HL-60 (cell line): ENCODE measurements at regions not wholly inside any gene's neighbourhood (a gene's known extent, or its start where the extent isn't known, plus 50 kb on each side); places are given as distances from the start of the nearest gene placed in this dataset.
A peak's percentile ranks its signal among the peaks of the same experiment; 100 is the strongest.

ENCODE experiments used
- DNase-seq, 2 experiments: peaks; one replicate each; pipeline ENCODE4 v3.0.0-alpha.2; 2010 to 2020; ENCODE audit warnings: low read depth in 1 of 2, low spot score in 1 of 2
- H3K27ac ChIP-seq: fragments of 250-450 bp; sonication (Bioruptor Pico); replicated peaks from 2 replicates; pipeline ENCODE4 v1.5.1; 2020; ENCODE audit warnings: mild to moderate bottlenecking, moderate library complexity
- H3K27me3 ChIP-seq: fragments of 250-450 bp; sonication (Bioruptor Pico); 2 replicates; pipeline ENCODE4 v1.5.1; 2021; ENCODE audit warnings: mild to moderate bottlenecking, moderate library complexity; ENCODE audit not compliant: insufficient read depth, poor library complexity, severe bottlenecking
- H3K4me3 ChIP-seq: replicated peaks from 2 replicates; pipeline ENCODE4 v1.5.1; 2011; ENCODE audit warnings: mild to moderate bottlenecking, control low read depth, low read length; ENCODE audit not compliant: insufficient read depth
- CTCF ChIP-seq: IDR thresholded peaks from one replicate; pipeline ENCODE4 v1.5.1; 2011; ENCODE audit warnings: low read length, control low read depth, inconsistent platforms; ENCODE audit not compliant: insufficient read depth
- GABPA ChIP-seq: IDR thresholded peaks from 2 replicates; pipeline ENCODE4 v1.6.1; 2012; ENCODE audit warnings: low read depth
- POLR2AphosphoS5 ChIP-seq: IDR thresholded peaks from 2 replicates; pipeline ENCODE4 v1.6.1; 2012; ENCODE audit warnings: low read depth
- REST ChIP-seq: IDR thresholded peaks from 2 replicates; pipeline ENCODE4 v1.6.1; 2012; ENCODE audit warnings: low read depth; ENCODE audit not compliant: insufficient replicate concordance
- SPI1 ChIP-seq: IDR thresholded peaks from 2 replicates; pipeline ENCODE4 v1.6.1; 2012; ENCODE audit warnings: low read depth, mild to moderate bottlenecking, borderline replicate concordance

GRCh38 chr13:73210218-73210883, 151.5 kb downstream of the KLF5 start:
- no peak for TF ChIP-seq CTCF
- TF ChIP-seq SPI1, result no peak
- TF ChIP-seq REST, result no peak
- TF ChIP-seq GABPA, result no peak
- no peak for TF ChIP-seq POLR2AphosphoS5
- no peaks in the 10 kb centered on the region for H3K27me3 ChIP-seq
- H3K27ac ChIP-seq, result no peak overlapping the region
- H3K4me3 ChIP-seq, result no peak overlapping the region
- DNase-seq, result no peak

GRCh38 chr13:73204952-73205351, 146.1 kb downstream of the KLF5 start:
- no peak overlapping the region for H3K4me3 ChIP-seq
- no peaks in the 10 kb centered on the region for H3K27me3 ChIP-seq
- TF ChIP-seq REST, result peak; percentile 79
- TF ChIP-seq GABPA, result no peak
- DNase-seq, result no peak
- H3K27ac ChIP-seq, result no peak overlapping the region

GRCh38 chr13:73201626-73202025, 142.8 kb downstream of the KLF5 start:
- no peak for DNase-seq
- Histone ChIP-seq H3K27ac (no peak overlapping the region), H3K4me3 (no peak overlapping the region), H3K27me3 (no peaks in the 10 kb centered on the region)
- TF ChIP-seq POLR2AphosphoS5, result no peak
- no peak for TF ChIP-seq CTCF
- TF ChIP-seq GABPA, result no peak
- no peak for TF ChIP-seq SPI1
- no peak for TF ChIP-seq REST
